H1 (cell line): ENCODE measurements at regions not wholly inside any gene's neighbourhood (a gene's known extent, or its start where the extent isn't known, plus 50 kb on each side); places are given as distances from the start of the nearest gene placed in this dataset.

Source experiments
- RAD21 ChIP-seq, 2 experiments: IDR thresholded peaks in 1 of 2; conservative IDR thresholded peaks in 1 of 2; 2 replicates each; pipeline ENCODE4 v1.6.1; 2011; ENCODE audit warnings: low read depth in 2 of 2, low read length in 2 of 2, improper control_type of control experiment in 1 of 2, inconsistent platforms in 1 of 2, mild to moderate bottlenecking in 1 of 2, moderate library complexity in 1 of 2
- TF ChIP-seq, protein P1 (sequence below), 3 experiments: IDR thresholded peaks; 1 replicate in 2 of 3; 2 replicates in 1 of 3; pipeline versions ENCODE4 v1.5.1 to v1.6.1; 2011; ENCODE audit warnings: low read length in 3 of 3, mild to moderate bottlenecking in 3 of 3, inconsistent platforms in 2 of 3, low read depth in 1 of 3, moderate library complexity in 1 of 3; ENCODE audit not compliant: insufficient read depth in 1 of 3; ENCODE audit errors: control extremely low read depth in 1 of 3

- TF ChIP-seq, protein P1, sequence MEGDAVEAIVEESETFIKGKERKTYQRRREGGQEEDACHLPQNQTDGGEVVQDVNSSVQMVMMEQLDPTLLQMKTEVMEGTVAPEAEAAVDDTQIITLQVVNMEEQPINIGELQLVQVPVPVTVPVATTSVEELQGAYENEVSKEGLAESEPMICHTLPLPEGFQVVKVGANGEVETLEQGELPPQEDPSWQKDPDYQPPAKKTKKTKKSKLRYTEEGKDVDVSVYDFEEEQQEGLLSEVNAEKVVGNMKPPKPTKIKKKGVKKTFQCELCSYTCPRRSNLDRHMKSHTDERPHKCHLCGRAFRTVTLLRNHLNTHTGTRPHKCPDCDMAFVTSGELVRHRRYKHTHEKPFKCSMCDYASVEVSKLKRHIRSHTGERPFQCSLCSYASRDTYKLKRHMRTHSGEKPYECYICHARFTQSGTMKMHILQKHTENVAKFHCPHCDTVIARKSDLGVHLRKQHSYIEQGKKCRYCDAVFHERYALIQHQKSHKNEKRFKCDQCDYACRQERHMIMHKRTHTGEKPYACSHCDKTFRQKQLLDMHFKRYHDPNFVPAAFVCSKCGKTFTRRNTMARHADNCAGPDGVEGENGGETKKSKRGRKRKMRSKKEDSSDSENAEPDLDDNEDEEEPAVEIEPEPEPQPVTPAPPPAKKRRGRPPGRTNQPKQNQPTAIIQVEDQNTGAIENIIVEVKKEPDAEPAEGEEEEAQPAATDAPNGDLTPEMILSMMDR (IDR thresholded peaks at IDR 0.05; ENCODE audit: control extremely low read depth in 1 of 3, insufficient read depth in 1 of 3, low read depth in 1 of 3, low read length in 3 of 3) = no peak
- TF ChIP-seq RAD21 (IDR thresholded peaks at IDR 0.05 in 1 of 2, conservative IDR thresholded peaks at IDR 0.05 in 1 of 2; ENCODE audit: low read depth in 2 of 2, low read length in 2 of 2) = no peak
These were observed 350.2 kb upstream of the SHH start for GRCh38 chr7:156162451-156162850.
